Naive thymus-derived CD4-positive, alpha-beta T cell (primary cell): ENCODE measurements at regions not wholly inside any gene's neighbourhood (a gene's known extent, or its start where the extent isn't known, plus 50 kb on each side); places are given as distances from the start of the nearest gene placed in this dataset.
"Not testable (repeated sequence)": the region's sequence is repeated elsewhere in the genome, so short reads cannot be mapped to it uniquely, and the experiment has no call there.

Experiments used
- ATAC-seq: fragments of 150-1000 bp; cut with Tn5 transposase; 2 replicates; pipeline ENCODE4 v1.10.0; 2021; ENCODE audit warnings: mild to moderate bottlenecking, moderate library complexity
- CTCF ChIA-PET: fragments of 350-600 bp; sonication (Branson Sonifier 250); formaldehyde crosslinking; loops from one replicate; lab custom pipeline; 2021; ENCODE audit warnings: antibody characterized with exemption; lab: Charles Lee
- POLR2A ChIA-PET: fragments of 350-600 bp; sonication (Branson Sonifier 250); formaldehyde crosslinking; loops from one replicate; lab custom pipeline; 2021; ENCODE audit warnings: antibody characterized with exemption, inconsistent platforms; lab: Charles Lee
- DNase-seq, 9 donors: peaks; one replicate each; pipeline versions ENCODE4 v3.0.0 to v3.0.0-alpha.2; 2020 to 2022; ENCODE audit warnings: mixed read lengths in 1 of 9
- H3K27ac ChIP-seq: one replicate; pipeline ENCODE4 v1.7.0; 2013; ENCODE audit warnings: mild to moderate bottlenecking, low read depth, low read length, moderate library complexity
- H3K27me3 ChIP-seq, 2 donors: one replicate each; pipeline ENCODE4 v1.7.0; 2013; ENCODE audit warnings: low read length in 2 of 2, mild to moderate bottlenecking in 2 of 2, moderate library complexity in 2 of 2; ENCODE audit not compliant: control insufficient read depth in 2 of 2, insufficient read depth in 2 of 2
- H3K36me3 ChIP-seq, 3 experiments: 1 replicate in 2 of 3; 2 replicates in 1 of 3; pipeline ENCODE4 v1.7.0; 2013; ENCODE audit warnings: low read length in 3 of 3, mild to moderate bottlenecking in 3 of 3, moderate library complexity in 1 of 3; ENCODE audit not compliant: insufficient read depth in 3 of 3, control insufficient read depth in 2 of 3
- H3K4me1 ChIP-seq, 2 donors: one replicate each; pipeline ENCODE4 v1.7.0; 2013; ENCODE audit warnings: low read length in 2 of 2, mild to moderate bottlenecking in 2 of 2, moderate library complexity in 1 of 2; ENCODE audit not compliant: control insufficient read depth in 2 of 2, insufficient read depth in 2 of 2
- H3K4me3 ChIP-seq: 2 replicates; pipeline ENCODE4 v1.7.0; 2013; ENCODE audit warnings: mild to moderate bottlenecking, low read length
- H3K9me3 ChIP-seq, 3 experiments: 1 replicate in 2 of 3; 2 replicates in 1 of 3; pipeline ENCODE4 v1.7.0; 2013; ENCODE audit warnings: low read length in 3 of 3; ENCODE audit not compliant: control insufficient read depth in 2 of 3
- H3K27ac Mint-ChIP-seq, 9 donors: one replicate each; pipeline ENCODE4 v1.8.0; 2020 to 2022; ENCODE audit warnings: mixed read lengths in 9 of 9, mild to moderate bottlenecking in 8 of 9, moderate library complexity in 5 of 9, inconsistent platforms in 2 of 9
- H3K27me3 Mint-ChIP-seq, 5 donors: one replicate each; pipeline ENCODE4 v1.8.0; 2021 to 2022; ENCODE audit warnings: mixed read lengths in 5 of 5, mild to moderate bottlenecking in 1 of 5
- H3K36me3 Mint-ChIP-seq, 5 donors: one replicate each; pipeline ENCODE4 v1.8.0; 2020 to 2022; ENCODE audit warnings: mixed read lengths in 5 of 5, mild to moderate bottlenecking in 3 of 5, inconsistent platforms in 1 of 5
- H3K4me1 Mint-ChIP-seq, 7 donors: one replicate each; pipeline ENCODE4 v1.8.0; 2020 to 2022; ENCODE audit warnings: mixed read lengths in 7 of 7, mild to moderate bottlenecking in 3 of 7, inconsistent platforms in 1 of 7
- H3K4me3 Mint-ChIP-seq, 10 donors: one replicate each; pipeline ENCODE4 v1.8.0; 2020 to 2022; ENCODE audit warnings: mild to moderate bottlenecking in 10 of 10, mixed read lengths in 10 of 10, moderate library complexity in 6 of 10, inconsistent platforms in 2 of 10
- H3K9me3 Mint-ChIP-seq, 11 donors: one replicate each; pipeline ENCODE4 v1.8.0; 2020 to 2022; ENCODE audit warnings: mixed read lengths in 11 of 11, mild to moderate bottlenecking in 4 of 11, inconsistent platforms in 1 of 11, moderate library complexity in 1 of 11
- intact Hi-C, 2 donors: fragments of 100-400 bp; cut with micrococcal nuclease; formaldehyde crosslinking; loops; one replicate each; pipeline ENCODE4 v1.15.1; 2023

DNA sequence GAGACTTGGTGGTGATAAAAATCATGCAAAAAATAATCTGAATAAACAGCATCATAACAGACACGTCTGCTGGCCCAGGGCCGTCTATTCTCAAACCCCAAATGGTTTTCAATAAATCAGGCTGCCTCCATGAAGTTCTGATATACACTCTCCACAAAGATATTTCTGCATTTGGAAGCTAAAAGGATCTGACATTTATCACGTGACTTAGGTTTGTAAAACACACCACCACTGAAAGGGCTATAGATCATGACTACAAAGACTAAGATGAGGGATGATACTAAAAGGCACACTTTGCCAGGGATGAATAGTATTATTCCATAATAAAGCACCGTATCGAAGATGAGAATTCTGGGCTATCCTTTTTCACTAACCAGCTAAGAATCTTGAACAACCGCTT is 67.6 kb upstream of the ADAMTS18 start:
- no peak for ATAC-seq
- Mint-ChIP-seq H3K4me1 (peaks cover 0 to 1% (median 0%) of the 10 kb centered on the region in 7 donors), H3K27ac (no peak overlapping the region), H3K9me3 (peaks cover 0 to 5% (median 0%) of the 10 kb centered on the region in 11 donors), H3K36me3 (no peaks in the 10 kb centered on the region), H3K4me3 (no peak overlapping the region), H3K27me3 (peaks cover 0 to 12% (median 8%) of the 10 kb centered on the region in 5 donors)
- no peak for DNase-seq
- Histone ChIP-seq H3K27ac (no peak overlapping the region), H3K9me3 (no peaks in the 10 kb centered on the region), H3K4me3 (no peak overlapping the region), H3K36me3 (no peaks in the 10 kb centered on the region), H3K4me1 (no peaks in the 10 kb centered on the region), H3K27me3 (no peaks in the 10 kb centered on the region)
- intact Hi-C loops, result no loop called here
- ChIA-PET CTCF (no interaction called here), POLR2A (no interaction called here)

DNA sequence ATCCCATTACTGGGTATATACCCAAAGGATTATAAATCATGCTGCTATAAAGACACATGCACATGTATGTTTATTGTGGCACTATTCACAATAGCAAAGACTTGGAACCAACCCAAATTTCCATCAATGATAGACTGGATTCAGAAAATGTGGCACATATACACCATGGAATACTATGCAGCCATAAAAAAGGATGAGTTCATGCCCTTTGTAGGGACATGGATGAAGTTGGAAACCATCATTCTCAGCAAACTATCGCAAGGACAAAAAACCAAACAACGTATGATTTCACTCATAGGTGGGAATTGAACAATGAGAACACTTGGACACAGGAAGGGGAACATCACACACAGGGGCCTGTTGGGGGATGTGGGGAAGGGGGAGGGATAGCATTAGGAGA is 71.7 kb upstream of the ADAMTS18 start:
- H3K4me3 Mint-ChIP-seq, H3K4me1 Mint-ChIP-seq, H3K9me3 Mint-ChIP-seq, H3K27me3 ChIP-seq, intact Hi-C loops, H3K4me3 ChIP-seq, POLR2A ChIA-PET, CTCF ChIA-PET, H3K27ac Mint-ChIP-seq, ATAC-seq, DNase-seq, H3K9me3 ChIP-seq, H3K4me1 ChIP-seq, H3K27ac ChIP-seq, H3K36me3 ChIP-seq, H3K36me3 Mint-ChIP-seq: not testable (repeated sequence)
- H3K27me3 Mint-ChIP-seq, result peaks cover 0 to 12% (median 11%) of the 10 kb centered on the region in 5 donors

DNA sequence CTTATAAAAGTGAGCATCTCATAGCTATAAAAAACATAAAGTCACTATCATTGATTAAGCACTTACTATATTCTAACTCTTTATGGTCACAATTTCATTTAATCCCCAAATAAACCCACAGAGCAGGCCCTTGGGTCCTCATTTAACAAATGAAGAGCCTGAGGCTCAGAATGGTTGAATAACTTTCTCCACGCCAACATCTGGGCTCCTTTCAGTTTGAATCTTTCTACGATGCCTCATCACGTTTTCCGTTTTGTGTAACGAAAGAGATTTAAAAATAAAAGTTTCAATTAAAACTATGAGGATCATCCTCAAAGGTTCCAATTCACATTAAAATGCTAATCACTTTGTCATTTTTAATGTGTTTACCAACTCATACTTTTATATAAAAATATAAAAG is 74.2 kb upstream of the ADAMTS18 start:
- no peak for ATAC-seq

DNA sequence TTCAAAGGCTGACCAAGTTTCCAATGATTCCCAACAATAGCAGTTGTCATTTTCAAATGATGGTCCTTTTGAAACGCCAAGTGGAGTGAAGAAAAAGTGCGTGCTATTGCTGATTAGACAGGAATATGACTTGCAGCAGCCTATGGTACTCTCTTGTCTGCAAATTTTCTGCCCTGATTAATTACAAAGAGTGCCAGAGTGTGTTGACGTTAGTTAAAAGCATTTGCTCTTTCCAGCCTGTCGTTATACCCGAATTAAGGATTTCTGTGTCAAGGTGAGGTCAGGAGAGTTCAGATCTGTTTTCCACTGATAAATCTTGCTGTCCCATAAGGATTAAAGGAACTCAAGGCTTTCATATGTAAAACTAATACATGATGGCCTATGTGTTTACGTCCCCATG is 75.0 kb upstream of the ADAMTS18 start:
- Histone ChIP-seq H3K27me3 (no peaks in the 10 kb centered on the region), H3K4me3 (no peak overlapping the region), H3K27ac (no peak overlapping the region), H3K4me1 (no peaks in the 10 kb centered on the region), H3K9me3 (no peaks in the 10 kb centered on the region), H3K36me3 (no peaks in the 10 kb centered on the region)
- ATAC-seq, result no peak
- CTCF ChIA-PET, result no interaction called here
- Mint-ChIP-seq H3K4me3 (no peak overlapping the region), H3K36me3 (no peaks in the 10 kb centered on the region), H3K27ac (no peak overlapping the region), H3K9me3 (peaks cover 0 to 5% (median 0%) of the 10 kb centered on the region in 11 donors), H3K27me3 (peaks cover 0 to 17% (median 11%) of the 10 kb centered on the region in 5 donors), H3K4me1 (no peaks in the 10 kb centered on the region)
- no peak for DNase-seq
- POLR2A ChIA-PET, result no interaction called here
- intact Hi-C loops, result no loop called here

More for the DNA sequence above, 74.2 kb upstream of the ADAMTS18 start:
- peaks cover 0 to 17% (median 11%) of the 10 kb centered on the region in 5 donors for H3K27me3 Mint-ChIP-seq
- no peak for DNase-seq
- no peaks in the 10 kb centered on the region for H3K4me1 Mint-ChIP-seq
- POLR2A ChIA-PET, result no interaction called here
- H3K4me3 Mint-ChIP-seq, result no peak overlapping the region
- Histone ChIP-seq H3K4me1 (no peaks in the 10 kb centered on the region), H3K27ac (no peak overlapping the region), H3K36me3 (no peaks in the 10 kb centered on the region), H3K9me3 (no peaks in the 10 kb centered on the region), H3K4me3 (no peak overlapping the region), H3K27me3 (no peaks in the 10 kb centered on the region)
- intact Hi-C loops, result no loop called here
- peaks cover 0 to 5% (median 0%) of the 10 kb centered on the region in 11 donors for H3K9me3 Mint-ChIP-seq
- H3K36me3 Mint-ChIP-seq, result no peaks in the 10 kb centered on the region
- H3K27ac Mint-ChIP-seq, result no peak overlapping the region
- CTCF ChIA-PET, result no interaction called here

DNA sequence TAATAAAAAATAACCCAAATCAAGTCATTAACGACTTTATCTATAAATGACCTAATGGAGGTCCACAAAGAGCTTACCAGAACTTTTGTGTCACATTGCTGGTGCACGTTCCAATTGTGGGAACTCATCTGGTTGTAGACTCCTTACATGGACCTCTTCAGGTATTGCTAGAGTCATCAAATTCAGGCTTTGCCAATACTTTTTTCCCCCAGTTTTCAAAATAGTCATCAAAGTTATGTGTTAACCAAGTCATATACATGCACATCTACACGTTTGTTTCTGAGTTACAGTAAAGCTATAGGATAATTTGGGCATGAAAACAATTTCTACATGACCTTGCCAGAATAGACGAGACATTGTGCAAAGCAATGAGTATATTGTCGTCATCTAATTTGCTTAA is 76.2 kb upstream of the ADAMTS18 start:
- Histone ChIP-seq H3K27ac (no peak overlapping the region), H3K9me3 (no peaks in the 10 kb centered on the region), H3K36me3 (no peaks in the 10 kb centered on the region), H3K4me1 (no peaks in the 10 kb centered on the region), H3K27me3 (no peaks in the 10 kb centered on the region), H3K4me3 (no peak overlapping the region)
- peaks cover 0 to 17% (median 11%) of the 10 kb centered on the region in 5 donors for H3K27me3 Mint-ChIP-seq
- POLR2A ChIA-PET, result no interaction called here
- no peaks in the 10 kb centered on the region for H3K36me3 Mint-ChIP-seq
- no peak for ATAC-seq
- CTCF ChIA-PET, result no interaction called here
- H3K9me3 Mint-ChIP-seq, result peaks cover 0 to 3% (median 0%) of the 10 kb centered on the region in 11 donors
- intact Hi-C loops, result no loop called here
- no peak overlapping the region for H3K27ac Mint-ChIP-seq
- DNase-seq, result no peak
- no peaks in the 10 kb centered on the region for H3K4me1 Mint-ChIP-seq
- H3K4me3 Mint-ChIP-seq, result no peak overlapping the region

DNA sequence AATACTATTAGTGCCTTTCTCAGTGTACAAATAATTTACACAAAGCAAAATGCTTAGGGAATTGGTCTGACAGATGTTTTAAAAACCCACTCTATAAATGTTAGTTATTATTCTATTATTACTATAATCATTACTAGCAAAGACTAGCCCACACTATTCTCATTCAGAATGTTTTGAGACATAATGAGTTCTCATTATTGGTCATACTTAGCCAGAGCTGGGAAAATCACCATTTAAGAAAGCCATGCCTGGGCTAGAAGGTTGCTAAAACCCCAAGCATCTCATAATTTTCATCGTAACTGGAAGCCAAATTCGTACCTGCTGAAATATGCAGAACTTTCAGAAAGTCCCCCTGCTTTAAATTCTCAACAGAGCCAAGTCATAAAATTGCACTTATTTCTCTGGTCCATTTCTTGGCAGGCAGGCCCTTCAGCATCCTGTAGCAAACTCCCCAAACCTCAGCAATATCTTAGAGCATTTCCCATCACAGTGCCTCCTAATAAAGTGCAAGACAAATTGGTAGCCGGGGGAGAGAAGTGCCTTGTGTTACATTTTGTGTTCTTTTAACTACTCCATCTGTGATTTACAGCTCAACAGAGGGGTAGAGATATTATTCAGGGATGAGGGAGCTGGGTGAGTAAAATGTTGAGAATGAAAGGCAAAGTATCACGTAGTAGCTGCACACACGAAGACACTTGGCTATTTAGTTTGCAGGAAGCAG is 79.8 kb upstream of the ADAMTS18 start:
- Mint-ChIP-seq H3K27me3 (peaks cover 0 to 27% (median 11%) of the 10 kb centered on the region in 5 donors), H3K27ac (no peak overlapping the region), H3K4me3 (no peak overlapping the region), H3K4me1 (no peaks in the 10 kb centered on the region), H3K36me3 (no peaks in the 10 kb centered on the region), H3K9me3 (peaks cover 0 to 3% (median 0%) of the 10 kb centered on the region in 11 donors)
- Histone ChIP-seq H3K27me3 (no peaks in the 10 kb centered on the region), H3K9me3 (no peaks in the 10 kb centered on the region), H3K27ac (no peak overlapping the region), H3K36me3 (no peaks in the 10 kb centered on the region), H3K4me3 (no peak overlapping the region), H3K4me1 (no peaks in the 10 kb centered on the region)
- CTCF ChIA-PET, result no interaction called here
- POLR2A ChIA-PET, result no interaction called here
- intact Hi-C loops, result no loop called here
- DNase-seq (no peak), ATAC-seq (no peak)

DNA sequence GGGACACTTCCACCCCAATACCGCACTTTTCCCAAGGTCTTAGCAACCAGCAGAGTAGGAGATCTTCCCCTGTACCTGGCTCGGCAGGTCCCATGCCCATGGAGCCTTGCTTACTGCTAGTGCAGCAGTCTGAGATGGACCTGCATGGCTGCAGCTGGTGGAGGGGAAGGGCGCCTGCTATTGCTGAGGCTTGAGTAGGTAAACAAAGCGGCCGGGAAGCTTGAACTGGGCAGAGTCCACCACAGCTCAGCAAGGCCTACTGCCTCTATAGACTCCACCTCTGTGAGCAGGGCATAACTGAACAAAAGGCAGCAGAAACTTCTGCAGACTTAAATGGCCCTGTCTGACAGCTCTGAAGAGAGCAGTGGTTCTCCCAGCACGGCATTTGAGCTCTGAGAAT is 90.4 kb upstream of the ADAMTS18 start:
- intact Hi-C loops, ATAC-seq, H3K4me1 ChIP-seq, H3K4me3 ChIP-seq, H3K27me3 Mint-ChIP-seq, H3K9me3 ChIP-seq, H3K27ac ChIP-seq, H3K4me3 Mint-ChIP-seq, H3K27me3 ChIP-seq, H3K27ac Mint-ChIP-seq, DNase-seq, H3K36me3 Mint-ChIP-seq, H3K4me1 Mint-ChIP-seq, CTCF ChIA-PET, POLR2A ChIA-PET, H3K36me3 ChIP-seq: not testable (repeated sequence)
- peaks cover 4 to 22% (median 9%) of the 10 kb centered on the region in 11 donors for H3K9me3 Mint-ChIP-seq
